ENCODE measurements at regions not wholly inside any gene's neighbourhood (a gene's known extent, or its start where the extent isn't known, plus 50 kb on each side); places are given as distances from the start of the nearest gene placed in this dataset.

GRCh38 chrX:68999931-69000330 lies 165.3 kb downstream of the PJA1 start:
- TF ChIP-seq CTCF (IDR thresholded peaks at IDR 0.05; ENCODE audit: low read depth, low read length, missing input control) (no peak), RAD21 (IDR thresholded peaks at IDR 0.05) (no peak), SP1 (IDR thresholded peaks at IDR 0.05) (no peak), REST (IDR thresholded peaks at IDR 0.05) (no peak)

Measured in liver (tissue), 3 donors.